ENCODE measurements at regions not wholly inside any gene's neighbourhood (a gene's known extent, or its start where the extent isn't known, plus 50 kb on each side); places are given as distances from the start of the nearest gene placed in this dataset.

GRCh38 chr5:144086295-144086694 is 84.2 kb downstream of the YIPF5 start:
- H3K9me3 ChIP-seq, result peaks cover 9% of the 10 kb centered on the region
- DNase-seq (no peak), ATAC-seq (no peak)
- intact Hi-C loops (cut with DNase I, micrococcal nuclease), result no loop called here
- TF ChIP-seq CTCF (IDR thresholded peaks at IDR 0.05), result no peak
- H3K36me3 ChIP-seq (ENCODE audit: low read depth), result no peaks in the 10 kb centered on the region
- no peaks in the 10 kb centered on the region for H3K4me1 ChIP-seq (ENCODE audit: low read depth)
- H3K4me3 ChIP-seq, result no peak overlapping the region

DNA sequence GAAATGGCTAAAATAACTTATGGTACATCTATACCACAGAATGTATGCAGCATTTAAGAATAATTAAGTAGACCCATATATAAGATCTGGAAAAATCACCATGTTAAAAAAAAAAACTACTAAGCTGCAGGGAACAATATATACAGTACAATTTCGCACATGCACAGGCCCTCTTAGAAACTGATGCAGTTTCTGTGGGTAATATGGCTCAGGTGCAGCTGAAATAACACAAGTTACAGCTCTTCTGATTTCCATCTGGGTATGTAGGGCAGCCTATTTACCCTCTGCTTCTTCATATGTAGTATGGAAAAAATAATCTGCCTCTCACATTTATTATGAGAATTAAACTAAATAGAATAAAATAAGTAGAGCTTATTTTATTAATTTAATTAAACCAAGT is 82.9 kb downstream of the YIPF5 start:
- DNase-seq, result no peak
- no peak for ATAC-seq
- H3K36me3 ChIP-seq (ENCODE audit: low read depth), result no peaks in the 10 kb centered on the region
- H3K4me1 ChIP-seq (ENCODE audit: low read depth), result no peaks in the 10 kb centered on the region
- H3K4me3 ChIP-seq, result no peak overlapping the region
- intact Hi-C loops (cut with DNase I, micrococcal nuclease), result no loop called here
- no peak for TF ChIP-seq CTCF (IDR thresholded peaks at IDR 0.05)
- no peaks in the 10 kb centered on the region for H3K9me3 ChIP-seq

DNA sequence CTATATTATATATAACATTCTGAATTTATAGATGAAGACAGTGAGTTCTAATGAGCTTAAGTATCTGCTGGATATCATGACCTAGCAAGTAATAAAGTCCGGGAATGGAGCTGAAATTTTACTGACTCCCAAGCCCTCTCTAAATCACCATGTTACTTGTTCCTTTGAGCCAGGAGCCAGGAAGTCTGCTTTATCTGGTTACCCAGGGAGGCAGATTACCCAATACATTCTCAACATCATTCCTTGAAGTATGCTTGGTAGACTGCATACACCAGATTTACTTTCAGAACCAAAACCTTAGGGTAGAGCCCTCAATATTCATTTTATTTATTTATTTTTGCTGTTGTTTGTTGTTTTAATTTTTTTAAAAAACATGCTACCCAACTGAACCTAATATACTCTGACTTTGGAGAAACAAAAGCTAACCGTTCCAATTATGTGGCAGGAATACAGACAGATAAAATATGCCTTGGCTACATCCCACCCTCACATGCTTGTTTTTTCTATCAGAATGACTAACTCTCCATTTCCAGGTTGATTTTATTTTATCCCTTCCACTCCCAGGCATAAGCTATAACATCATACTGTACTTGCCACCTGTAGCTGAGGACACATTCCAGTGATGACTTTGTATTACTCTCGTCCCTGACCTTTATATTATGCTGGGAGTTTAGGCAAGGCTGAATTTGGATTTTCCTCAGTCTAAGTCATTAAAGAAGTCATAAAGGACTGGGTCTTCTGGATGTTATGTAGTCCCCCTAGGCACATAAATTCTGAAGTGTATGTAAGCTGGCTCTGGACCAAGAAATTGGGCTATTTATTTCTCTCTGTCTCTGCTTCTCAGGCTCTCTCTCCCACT is 82.0 kb downstream of the YIPF5 start:
- no peak for ATAC-seq

DNA sequence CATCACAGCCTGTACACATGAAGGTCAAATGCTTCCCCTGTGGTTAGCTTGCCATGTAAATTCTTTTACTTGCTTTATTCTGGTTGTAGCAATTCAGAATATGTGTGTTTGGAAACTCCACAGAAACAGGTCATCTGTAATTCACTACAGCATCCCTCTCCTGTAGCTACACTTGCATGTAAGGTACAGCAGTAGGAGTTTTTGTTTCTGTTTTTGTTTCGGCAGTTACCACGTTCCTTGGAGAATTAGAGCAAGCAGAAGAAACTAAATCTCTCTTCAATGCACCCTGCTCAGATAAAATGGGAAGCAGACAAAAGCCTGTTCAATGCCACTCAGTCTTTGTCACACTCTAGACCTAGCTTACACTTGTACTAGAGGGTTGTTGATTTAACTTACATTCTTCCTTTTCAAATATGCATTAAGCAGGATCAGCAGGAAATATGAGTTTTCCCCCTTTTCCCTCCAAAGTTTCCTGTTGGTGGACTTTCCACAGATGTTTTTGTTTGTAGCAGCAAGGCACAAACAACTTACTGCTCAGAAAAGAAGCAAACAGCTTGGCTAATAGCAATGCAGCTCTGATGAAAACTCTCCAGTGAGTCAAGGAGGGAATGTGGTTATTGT is 80.9 kb downstream of the YIPF5 start:
- TF ChIP-seq CTCF (IDR thresholded peaks at IDR 0.05), result no peak
- intact Hi-C loops (cut with DNase I, micrococcal nuclease), result no loop called here
- no peak for ATAC-seq
- Histone ChIP-seq H3K4me1 (ENCODE audit: low read depth) (no peaks in the 10 kb centered on the region), H3K9me3 (no peaks in the 10 kb centered on the region), H3K36me3 (ENCODE audit: low read depth) (no peaks in the 10 kb centered on the region), H3K4me3 (no peak overlapping the region)
- no peak for DNase-seq

More for the DNA sequence above, 82.0 kb downstream of the YIPF5 start:
- H3K4me3 ChIP-seq, result no peak overlapping the region
- no peak for TF ChIP-seq CTCF (IDR thresholded peaks at IDR 0.05)
- intact Hi-C loops (cut with DNase I, micrococcal nuclease), result no loop called here
- no peaks in the 10 kb centered on the region for H3K9me3 ChIP-seq
- DNase-seq, result no peak
- no peaks in the 10 kb centered on the region for H3K4me1 ChIP-seq (ENCODE audit: low read depth)
- no peaks in the 10 kb centered on the region for H3K36me3 ChIP-seq (ENCODE audit: low read depth)

- intact Hi-C loops (cut with DNase I, micrococcal nuclease), result no loop called here
- Histone ChIP-seq H3K4me1 (ENCODE audit: low read depth) (no peaks in the 10 kb centered on the region), H3K9me3 (no peaks in the 10 kb centered on the region), H3K4me3 (no peak overlapping the region), H3K36me3 (ENCODE audit: low read depth) (no peaks in the 10 kb centered on the region)
- ATAC-seq, result no peak
- TF ChIP-seq CTCF (IDR thresholded peaks at IDR 0.05), result no peak
- DNase-seq, result no peak
Observed at GRCh38 chr5:144092508-144092907, 78.0 kb downstream of the YIPF5 start.

Measured in mucosa of descending colon (tissue), 3 donors.